H1 (cell line): ENCODE measurements at regions not wholly inside any gene's neighbourhood (a gene's known extent, or its start where the extent isn't known, plus 50 kb on each side); places are given as distances from the start of the nearest gene placed in this dataset.
"Not testable (repeated sequence)": the region's sequence is repeated elsewhere in the genome, so short reads cannot be mapped to it uniquely, and the experiment has no call there.

Experiments used
- CTCF ChIA-PET: fragments of 300-600 bp; sonication (Branson Sonifier 250); formaldehyde crosslinking; loops from one replicate; lab custom pipeline; 2021; ENCODE audit not compliant: partially characterized antibody; lab: Charles Lee
- POLR2A ChIA-PET: fragments of 300-600 bp; sonication (Branson Sonifier 250); formaldehyde crosslinking; loops from one replicate; lab custom pipeline; 2021; ENCODE audit warnings: inconsistent platforms; ENCODE audit not compliant: partially characterized antibody; lab: Charles Lee
- DNase-seq, 2 experiments: peaks; one replicate each; pipeline versions ENCODE4 v3.0.0 to v3.0.0-alpha.2; 2010 to 2022; ENCODE audit warnings: low spot score in 2 of 2, low read depth in 1 of 2, mixed read lengths in 1 of 2
- FAIRE-seq: peaks from 2 replicates; lab custom pipeline; 2011; peaks lifted over from hg19 to GRCh38; lab: Jason Lieb, UNC
- H2AFZ ChIP-seq: 2 replicates; pipeline ENCODE4 v1.8.1; 2012; ENCODE audit warnings: low read length, inconsistent platforms
- H2AK5ac ChIP-seq: 2 replicates; pipeline ENCODE4 v1.6.1; 2013; ENCODE audit warnings: low read depth, low read length
- H2BK120ac ChIP-seq: replicated peaks from 2 replicates; pipeline ENCODE3; 2013; ENCODE audit warnings: low read depth, low read length, inconsistent platforms
- H2BK12ac ChIP-seq: 2 replicates; pipeline ENCODE4 v1.6.1; 2013; ENCODE audit warnings: low read depth, low read length
- H2BK15ac ChIP-seq: 2 replicates; pipeline ENCODE4 v1.6.1; 2013; ENCODE audit warnings: low read length
- H2BK20ac ChIP-seq: 2 replicates; pipeline ENCODE4 v1.6.1; 2013; ENCODE audit warnings: low read length
- H2BK5ac ChIP-seq: 2 replicates; pipeline ENCODE4 v1.6.1; 2013; ENCODE audit warnings: low read depth, low read length
- H3K14ac ChIP-seq: 2 replicates; pipeline ENCODE4 v1.6.1; 2013; ENCODE audit warnings: inconsistent platforms; ENCODE audit not compliant: insufficient read length
- H3K18ac ChIP-seq: 2 replicates; pipeline ENCODE4 v1.6.1; 2013; ENCODE audit warnings: low read length; ENCODE audit errors: extremely low read depth
- H3K23ac ChIP-seq: 2 replicates; pipeline ENCODE4 v1.6.1; 2013; ENCODE audit warnings: inconsistent platforms; ENCODE audit not compliant: insufficient read length
- H3K23me2 ChIP-seq: 2 replicates; pipeline ENCODE4 v1.6.1; 2013; ENCODE audit warnings: low read depth, low read length
- H3K27ac ChIP-seq: 2 replicates; pipeline ENCODE4 v1.6.1; 2011; ENCODE audit warnings: low read depth, low read length, inconsistent platforms
- H3K27me3 ChIP-seq, 4 experiments: replicated peaks in 1 of 4; 1 replicate in 1 of 4; 2 replicates in 3 of 4; pipeline versions ENCODE4 v1.6.1 to v1.8.1; 2011 to 2013; ENCODE audit warnings: low read length in 3 of 4, mild to moderate bottlenecking in 3 of 4, inconsistent platforms in 2 of 4, mixed read lengths in 2 of 4, moderate library complexity in 1 of 4; ENCODE audit not compliant: control insufficient read depth in 3 of 4, insufficient read depth in 3 of 4; ENCODE audit errors: extremely low read depth in 1 of 4
- H3K36me3 ChIP-seq, 4 experiments: 2 replicates each; pipeline versions ENCODE4 v1.6.1 to v1.8.1; 2011 to 2013; ENCODE audit warnings: mild to moderate bottlenecking in 4 of 4, low read length in 3 of 4, moderate library complexity in 2 of 4, control low read depth in 1 of 4, inconsistent platforms in 1 of 4; ENCODE audit not compliant: insufficient read depth in 4 of 4, control insufficient read depth in 2 of 4
- H3K4ac ChIP-seq: replicated peaks from 2 replicates; pipeline ENCODE3; 2013; ENCODE audit warnings: low read length, low read depth, mixed read lengths, inconsistent platforms; ENCODE audit not compliant: insufficient read length
- H3K4me1 ChIP-seq, 4 experiments: replicated peaks in 1 of 4; 1 replicate in 1 of 4; 2 replicates in 3 of 4; pipeline versions ENCODE4 v1.6.1 to v1.8.1; 2011 to 2013; ENCODE audit warnings: low read length in 3 of 4, inconsistent platforms in 2 of 4, mixed read lengths in 1 of 4; ENCODE audit not compliant: insufficient read depth in 4 of 4, control insufficient read depth in 3 of 4
- H3K4me2 ChIP-seq, 2 experiments: 2 replicates each; pipeline versions ENCODE4 v1.6.1 to v1.8.1; 2011 to 2013; ENCODE audit warnings: low read depth in 2 of 2, low read length in 2 of 2, control low read depth in 1 of 2, inconsistent platforms in 1 of 2, mild to moderate bottlenecking in 1 of 2; ENCODE audit not compliant: insufficient read depth in 1 of 2
- H3K4me3 ChIP-seq, 4 experiments: fragments of 200-600, 300-600 bp in 1 of 4; sonication (generic), shearing (Covaris generic), sonication (Bioruptor Twin) in 1 of 4; 2 replicates each; pipeline versions ENCODE4 v1.5.1 to v1.8.1; 2011 to 2016; ENCODE audit warnings: low read length in 4 of 4, low read depth in 3 of 4, control low read depth in 2 of 4, inconsistent platforms in 2 of 4, mild to moderate bottlenecking in 2 of 4, mixed read lengths in 1 of 4, moderate library complexity in 1 of 4; ENCODE audit not compliant: insufficient read depth in 2 of 4; ENCODE audit errors: extremely low read depth in 1 of 4
- H3K56ac ChIP-seq: replicated peaks from 2 replicates; pipeline ENCODE3; 2013; ENCODE audit warnings: low read depth, mild to moderate bottlenecking, mixed read lengths, low read length, inconsistent platforms; ENCODE audit not compliant: insufficient read length
- H3K79me1 ChIP-seq: 2 replicates; pipeline ENCODE4 v1.6.1; 2013; ENCODE audit warnings: low read depth, low read length, control low read depth
- H3K79me2 ChIP-seq, 2 experiments: 2 replicates each; pipeline versions ENCODE4 v1.6.1 to v1.8.1; 2012 to 2013; ENCODE audit warnings: low read length in 2 of 2, mild to moderate bottlenecking in 2 of 2, inconsistent platforms in 1 of 2; ENCODE audit not compliant: insufficient read depth in 2 of 2, control insufficient read depth in 1 of 2
- H3K9ac ChIP-seq, 4 experiments: replicated peaks in 1 of 4; 1 replicate in 1 of 4; 2 replicates in 3 of 4; pipeline versions ENCODE4 v1.6.1 to v1.8.1; 2011 to 2013; ENCODE audit warnings: low read depth in 3 of 4, low read length in 3 of 4, control low read depth in 2 of 4, mild to moderate bottlenecking in 2 of 4, moderate library complexity in 2 of 4, inconsistent platforms in 1 of 4; ENCODE audit errors: extremely low read depth in 1 of 4
- H3K9me3 ChIP-seq, 2 experiments: 2 replicates each; pipeline versions ENCODE4 v1.6.1 to v1.8.1; 2012 to 2013; ENCODE audit warnings: mild to moderate bottlenecking in 2 of 2, moderate library complexity in 2 of 2, control low read depth in 1 of 2, inconsistent platforms in 1 of 2, low read depth in 1 of 2, low read length in 1 of 2, mixed read lengths in 1 of 2; ENCODE audit not compliant: insufficient read depth in 2 of 2
- H4K20me1 ChIP-seq, 2 experiments: replicated peaks in 1 of 2; 2 replicates each; pipeline versions ENCODE3 to v1.8.1; 2011 to 2013; ENCODE audit warnings: inconsistent platforms in 2 of 2, low read length in 2 of 2, mild to moderate bottlenecking in 1 of 2; ENCODE audit not compliant: insufficient read depth in 2 of 2, control insufficient read depth in 1 of 2
- H4K5ac ChIP-seq: 2 replicates; pipeline ENCODE4 v1.6.1; 2013; ENCODE audit warnings: low read length, low read depth, mixed read lengths, inconsistent platforms; ENCODE audit not compliant: insufficient read length
- H4K8ac ChIP-seq: 2 replicates; pipeline ENCODE4 v1.8.0; 2013; ENCODE audit warnings: mild to moderate bottlenecking, moderate library complexity, low read length, inconsistent platforms; ENCODE audit not compliant: insufficient read depth; ENCODE audit errors: extremely low read depth
- H4K91ac ChIP-seq: replicated peaks from 2 replicates; pipeline ENCODE3; 2013; ENCODE audit warnings: low read length, mixed read lengths, inconsistent platforms; ENCODE audit not compliant: insufficient read length
- WGBS, 2 experiments: shearing (Covaris generic) in 1 of 2; methylation state at CpG; one replicate each; pipeline versions ENCODE4 v1.1.6 to v1.1.7; 2013 to 2015; ENCODE audit warnings: low lambda C conversion rate in 2 of 2, mixed read lengths in 2 of 2, inconsistent platforms in 1 of 2, low coverage in 1 of 2, missing lambda C conversion rate in 1 of 2; ENCODE audit not compliant: insufficient replicate concordance in 2 of 2, insufficient coverage in 1 of 2, insufficient read length in 1 of 2; ENCODE audit errors: extremely low coverage in 1 of 2, missing lambda C conversion rate in 1 of 2; 5-methylcytosine and 5-hydroxymethylcytosine counted together

- H3K9ac ChIP-seq, H3K4me2 ChIP-seq, DNase-seq, H3K27me3 ChIP-seq, H3K4me1 ChIP-seq, H4K20me1 ChIP-seq, H3K79me1 ChIP-seq, H2BK120ac ChIP-seq, H3K36me3 ChIP-seq, H3K18ac ChIP-seq, H2BK15ac ChIP-seq, H2BK20ac ChIP-seq, H4K91ac ChIP-seq, H2BK12ac ChIP-seq, H2AK5ac ChIP-seq, H3K27ac ChIP-seq, H3K23ac ChIP-seq, H2BK5ac ChIP-seq, H3K4ac ChIP-seq, H3K4me3 ChIP-seq, H3K9me3 ChIP-seq, H3K79me2 ChIP-seq, H3K23me2 ChIP-seq, H4K8ac ChIP-seq, H4K5ac ChIP-seq, FAIRE-seq, H3K14ac ChIP-seq, H2AFZ ChIP-seq, H3K56ac ChIP-seq, POLR2A ChIA-PET, CTCF ChIA-PET: not testable (repeated sequence)
- 68% methylated on average over 7 of the region's 10 CpGs; no CpG with 5 or more reads in 1 of the 2 experiments for WGBS, 2 experiments
Observed at GRCh38 chr9:67711931-67712330, 146.8 kb upstream of the ANKRD20A1 start.

GRCh38 chr9:67712956-67713355, 145.8 kb upstream of the ANKRD20A1 start:
- H3K4me1 ChIP-seq, FAIRE-seq, H3K4me2 ChIP-seq, H3K4ac ChIP-seq, H3K27ac ChIP-seq, POLR2A ChIA-PET, H2BK5ac ChIP-seq, H4K20me1 ChIP-seq, H4K5ac ChIP-seq, H3K27me3 ChIP-seq, H2BK120ac ChIP-seq, H2BK12ac ChIP-seq, DNase-seq, H4K91ac ChIP-seq, CTCF ChIA-PET, H4K8ac ChIP-seq, H3K9ac ChIP-seq, H2BK20ac ChIP-seq, H3K56ac ChIP-seq, H2AK5ac ChIP-seq, H3K23ac ChIP-seq, H2BK15ac ChIP-seq, H2AFZ ChIP-seq, H3K14ac ChIP-seq, H3K9me3 ChIP-seq, H3K79me1 ChIP-seq, H3K36me3 ChIP-seq, H3K23me2 ChIP-seq, H3K18ac ChIP-seq, H3K4me3 ChIP-seq, H3K79me2 ChIP-seq: not testable (repeated sequence)
- WGBS, 2 experiments: 26% methylated on average over 2 of the region's 9 CpGs; no CpG with 5 or more reads in 1 of the 2 experiments
